Activated naive CD4-positive, alpha-beta T cell treated with anti-CD3 and anti-CD28 coated beads, Interleukin-2, amount 10 ng/mL, durations not matched to agents 7 days and 5 days (primary cell): ENCODE measurements at regions not wholly inside any gene's neighbourhood (a gene's known extent, or its start where the extent isn't known, plus 50 kb on each side); places are given as distances from the start of the nearest gene placed in this dataset.
A peak's percentile ranks its signal among the peaks of the same experiment; 100 is the strongest.
"Not testable (repeated sequence)": the region's sequence is repeated elsewhere in the genome, so short reads cannot be mapped to it uniquely, and the experiment has no call there.

Experiments
- CTCF ChIA-PET: fragments of 350-600 bp; sonication (Branson Sonifier 250); formaldehyde crosslinking; loops from one replicate; lab custom pipeline; 2021; ENCODE audit warnings: antibody characterized with exemption; lab: Charles Lee
- DNase-seq: peaks from one replicate; pipeline ENCODE4 v3.0.0-alpha.2; 2020
- H3K27ac Mint-ChIP-seq: one replicate; pipeline ENCODE4 v1.8.0; 2021; ENCODE audit warnings: mild to moderate bottlenecking, moderate library complexity, mixed read lengths
- H3K27me3 Mint-ChIP-seq: one replicate; pipeline ENCODE4 v1.8.0; 2021; ENCODE audit warnings: mild to moderate bottlenecking, mixed read lengths
- H3K36me3 Mint-ChIP-seq: one replicate; pipeline ENCODE4 v1.8.0; 2021; ENCODE audit warnings: mixed read lengths
- H3K4me1 Mint-ChIP-seq: one replicate; pipeline ENCODE4 v1.8.0; 2021; ENCODE audit warnings: mixed read lengths
- H3K4me3 Mint-ChIP-seq: one replicate; pipeline ENCODE4 v1.8.0; 2021; ENCODE audit warnings: mild to moderate bottlenecking, moderate library complexity, mixed read lengths
- H3K9me3 Mint-ChIP-seq: one replicate; pipeline ENCODE4 v1.8.0; 2021; ENCODE audit warnings: mixed read lengths

DNA sequence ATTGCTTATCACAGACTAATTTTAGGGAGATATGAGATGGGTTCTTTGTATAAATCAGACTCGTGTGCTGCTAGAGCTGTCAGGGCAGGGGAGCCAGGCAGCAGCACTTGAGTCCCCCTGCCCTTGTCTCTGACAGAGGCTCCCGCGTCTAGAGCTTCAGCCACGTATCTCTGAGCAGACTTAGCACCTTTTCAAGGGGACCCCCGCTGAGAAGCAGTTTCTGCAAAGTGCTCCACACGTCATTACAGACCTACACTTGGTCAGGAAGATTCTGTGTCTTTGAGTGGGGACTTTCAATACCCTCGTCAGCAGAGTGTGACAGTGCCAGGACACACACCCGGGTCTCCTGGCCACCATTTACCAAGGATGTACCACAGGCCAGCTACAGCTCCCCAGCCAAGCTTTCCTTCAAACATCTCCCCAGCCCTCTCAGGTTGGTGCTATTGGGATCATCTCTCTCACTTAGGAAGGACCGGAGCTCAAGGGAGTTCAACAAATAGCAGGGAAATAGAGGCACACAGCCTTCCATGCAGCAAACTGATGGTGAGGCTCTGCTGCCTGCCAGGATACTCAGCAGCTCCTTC lies 312.3 kb downstream of the BCL2L11 start:
- H3K4me3 Mint-ChIP-seq, H3K27me3 Mint-ChIP-seq, CTCF ChIA-PET, DNase-seq, H3K27ac Mint-ChIP-seq, H3K9me3 Mint-ChIP-seq, H3K36me3 Mint-ChIP-seq: not testable (repeated sequence)
- peaks cover 26% of the 10 kb centered on the region for H3K4me1 Mint-ChIP-seq

- DNase-seq, H3K27me3 Mint-ChIP-seq, H3K36me3 Mint-ChIP-seq, H3K9me3 Mint-ChIP-seq, CTCF ChIA-PET, H3K27ac Mint-ChIP-seq, H3K4me3 Mint-ChIP-seq: not testable (repeated sequence)
- peaks cover 22% of the 10 kb centered on the region for H3K4me1 Mint-ChIP-seq
These were observed 313.3 kb downstream of the BCL2L11 start for GRCh38 chr2:111433892-111434607.

DNA sequence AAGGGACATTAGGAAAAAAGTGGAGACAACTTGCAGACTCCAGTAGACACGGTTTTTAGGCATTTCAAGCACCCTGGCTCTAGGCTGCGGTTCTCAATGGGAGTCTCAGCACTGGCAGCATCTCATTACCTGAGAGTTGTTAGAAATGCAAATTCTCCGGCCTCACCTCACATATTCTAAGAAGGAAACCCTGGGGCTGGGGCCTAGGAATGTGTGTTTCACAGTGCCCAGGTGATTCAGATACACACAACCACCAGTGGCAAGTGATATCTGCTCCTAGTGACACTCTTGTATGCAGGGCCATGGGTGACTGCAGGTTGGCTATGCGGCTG lies 313.9 kb downstream of the BCL2L11 start:
- H3K27me3 Mint-ChIP-seq, CTCF ChIA-PET, H3K36me3 Mint-ChIP-seq, H3K4me3 Mint-ChIP-seq, DNase-seq, H3K9me3 Mint-ChIP-seq, H3K27ac Mint-ChIP-seq: not testable (repeated sequence)
- peaks cover 20% of the 10 kb centered on the region for H3K4me1 Mint-ChIP-seq

DNA sequence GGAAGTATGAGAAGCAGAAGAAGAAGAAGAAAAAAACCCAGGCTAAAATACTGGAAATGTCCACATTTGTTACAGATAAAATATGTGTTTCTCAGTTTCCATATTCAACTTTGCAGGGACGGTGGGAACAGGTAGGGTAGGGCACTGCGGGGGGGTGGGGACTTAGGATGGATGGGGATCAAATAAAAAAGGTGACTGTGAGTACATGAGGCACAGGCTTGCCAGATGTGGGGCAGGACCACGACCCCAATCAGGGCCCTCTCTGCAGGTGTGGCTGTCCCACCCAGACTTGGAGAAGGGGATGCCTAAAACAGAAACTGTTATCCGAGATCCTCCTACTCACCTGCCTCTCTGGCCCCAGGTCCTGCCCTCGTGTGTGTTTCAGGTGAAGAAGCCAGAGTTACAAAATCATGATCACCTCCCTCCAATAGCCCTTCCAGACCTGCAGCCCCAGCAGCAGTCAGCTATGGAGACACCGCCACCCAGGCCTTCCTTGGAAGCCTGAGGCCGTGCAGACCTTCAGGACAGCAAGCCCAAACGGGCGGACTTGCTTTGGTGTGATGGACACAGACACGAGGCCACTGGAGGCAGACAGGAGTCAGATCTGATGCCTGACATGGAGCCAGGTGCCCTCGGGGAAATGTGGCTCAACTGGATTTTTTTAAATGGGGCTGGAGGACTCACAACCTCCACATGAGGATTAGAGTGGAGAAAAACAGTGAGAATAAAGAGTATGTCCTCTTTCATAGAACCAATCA lies 315.0 kb downstream of the BCL2L11 start:
- H3K9me3 Mint-ChIP-seq, H3K27me3 Mint-ChIP-seq, H3K27ac Mint-ChIP-seq, CTCF ChIA-PET, H3K4me3 Mint-ChIP-seq, H3K36me3 Mint-ChIP-seq: not testable (repeated sequence)
- peaks cover 23% of the 10 kb centered on the region for H3K4me1 Mint-ChIP-seq
- DNase-seq: peak; percentile 43

GRCh38 chr2:111436411-111436810 lies 315.7 kb downstream of the BCL2L11 start:
- H3K4me1 Mint-ChIP-seq: peaks cover 19% of the 10 kb centered on the region
- H3K4me3 Mint-ChIP-seq, H3K36me3 Mint-ChIP-seq, DNase-seq, H3K27me3 Mint-ChIP-seq, H3K9me3 Mint-ChIP-seq, CTCF ChIA-PET, H3K27ac Mint-ChIP-seq: not testable (repeated sequence)

GRCh38 chr2:111437288-111437990 lies 316.7 kb downstream of the BCL2L11 start:
- H3K27ac Mint-ChIP-seq, DNase-seq, H3K4me3 Mint-ChIP-seq, H3K27me3 Mint-ChIP-seq, H3K9me3 Mint-ChIP-seq, CTCF ChIA-PET, H3K36me3 Mint-ChIP-seq: not testable (repeated sequence)
- peaks cover 15% of the 10 kb centered on the region for H3K4me1 Mint-ChIP-seq

GRCh38 chr2:111438161-111438560 lies 317.4 kb downstream of the BCL2L11 start:
- DNase-seq, H3K36me3 Mint-ChIP-seq, CTCF ChIA-PET, H3K27me3 Mint-ChIP-seq, H3K9me3 Mint-ChIP-seq, H3K4me3 Mint-ChIP-seq, H3K27ac Mint-ChIP-seq: not testable (repeated sequence)
- peaks cover 13% of the 10 kb centered on the region for H3K4me1 Mint-ChIP-seq

GRCh38 chr2:111439237-111439636 lies 318.5 kb downstream of the BCL2L11 start:
- H3K27me3 Mint-ChIP-seq, CTCF ChIA-PET, H3K36me3 Mint-ChIP-seq, H3K4me1 Mint-ChIP-seq, H3K9me3 Mint-ChIP-seq, DNase-seq, H3K4me3 Mint-ChIP-seq: not testable (repeated sequence)
- H3K27ac Mint-ChIP-seq: peak overlapping the region; percentile 14

- H3K27me3 Mint-ChIP-seq, H3K36me3 Mint-ChIP-seq, DNase-seq, H3K27ac Mint-ChIP-seq, CTCF ChIA-PET, H3K9me3 Mint-ChIP-seq, H3K4me3 Mint-ChIP-seq, H3K4me1 Mint-ChIP-seq: not testable (repeated sequence)
These were observed 320.9 kb downstream of the BCL2L11 start for GRCh38 chr2:111441614-111442013.

- H3K9me3 Mint-ChIP-seq, H3K4me1 Mint-ChIP-seq, CTCF ChIA-PET, H3K4me3 Mint-ChIP-seq, H3K36me3 Mint-ChIP-seq, H3K27ac Mint-ChIP-seq, H3K27me3 Mint-ChIP-seq, DNase-seq: not testable (repeated sequence)
These were observed 322.2 kb downstream of the BCL2L11 start for GRCh38 chr2:111442767-111443454.

GRCh38 chr2:111444516-111444915 lies 323.8 kb downstream of the BCL2L11 start:
- H3K27ac Mint-ChIP-seq, DNase-seq, H3K4me1 Mint-ChIP-seq, H3K9me3 Mint-ChIP-seq, CTCF ChIA-PET, H3K4me3 Mint-ChIP-seq, H3K27me3 Mint-ChIP-seq, H3K36me3 Mint-ChIP-seq: not testable (repeated sequence)

DNA sequence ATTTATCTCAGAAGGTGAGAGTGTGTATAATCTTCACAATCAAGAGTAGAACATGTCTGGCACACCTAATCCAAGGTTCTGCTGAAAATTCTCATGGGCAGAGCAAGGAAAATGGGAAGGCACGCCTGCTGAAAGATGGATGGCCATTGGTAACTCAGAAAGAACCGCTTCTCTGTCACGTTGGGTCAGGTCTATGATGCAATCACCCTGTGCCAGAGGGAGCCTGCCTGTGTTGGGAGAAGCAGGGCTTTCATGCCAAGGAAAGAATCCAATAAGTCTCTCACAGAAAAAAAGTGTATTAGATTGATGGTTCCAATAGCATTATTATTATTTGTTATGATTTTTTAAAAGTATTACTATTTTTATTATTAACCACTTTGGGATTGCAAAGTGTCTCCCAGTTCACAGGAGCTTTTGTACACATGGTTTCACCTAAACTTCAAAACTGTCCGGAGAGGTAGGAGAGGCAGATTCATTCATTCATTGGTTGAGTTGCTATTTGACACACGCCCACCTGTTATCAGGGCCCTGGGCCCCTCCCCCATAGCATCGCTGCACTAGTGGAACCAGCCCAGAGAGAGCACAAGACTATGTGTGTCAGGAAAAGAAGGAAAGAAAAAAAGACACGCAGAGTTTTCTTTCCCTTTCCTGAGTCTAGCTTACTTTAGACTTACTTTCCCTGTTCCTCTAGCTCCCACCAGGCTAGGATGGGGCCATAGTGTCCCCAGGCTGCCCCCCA lies 324.6 kb downstream of the BCL2L11 start:
- H3K36me3 Mint-ChIP-seq, H3K27ac Mint-ChIP-seq, H3K4me1 Mint-ChIP-seq, H3K27me3 Mint-ChIP-seq, H3K4me3 Mint-ChIP-seq, CTCF ChIA-PET, DNase-seq, H3K9me3 Mint-ChIP-seq: not testable (repeated sequence)

GRCh38 chr2:111445941-111446340 lies 325.2 kb downstream of the BCL2L11 start:
- DNase-seq, H3K4me1 Mint-ChIP-seq, H3K4me3 Mint-ChIP-seq, CTCF ChIA-PET, H3K9me3 Mint-ChIP-seq, H3K36me3 Mint-ChIP-seq, H3K27me3 Mint-ChIP-seq, H3K27ac Mint-ChIP-seq: not testable (repeated sequence)

DNA sequence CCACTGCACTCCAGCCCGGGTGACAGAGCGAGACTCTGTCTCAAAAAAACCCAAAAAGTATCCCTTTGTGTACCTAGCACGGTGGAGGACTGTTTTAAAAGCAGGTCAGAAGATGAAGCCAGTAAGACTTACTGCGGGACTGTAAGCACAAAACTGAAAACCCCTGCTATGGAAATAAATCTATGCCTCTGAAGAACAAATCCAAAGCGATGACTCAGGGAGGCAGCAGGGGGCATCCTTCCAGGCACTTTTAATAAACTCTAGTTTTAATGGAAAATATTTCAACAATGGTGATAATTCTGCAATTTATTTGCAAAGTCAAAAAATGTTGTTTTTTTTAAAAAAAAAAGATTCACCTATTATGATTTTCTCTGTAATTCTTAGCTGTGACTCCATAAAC lies 326.8 kb downstream of the BCL2L11 start:
- H3K4me3 Mint-ChIP-seq, CTCF ChIA-PET, H3K27me3 Mint-ChIP-seq, DNase-seq, H3K36me3 Mint-ChIP-seq, H3K4me1 Mint-ChIP-seq, H3K27ac Mint-ChIP-seq, H3K9me3 Mint-ChIP-seq: not testable (repeated sequence)
